ENCODE measurements at regions not wholly inside any gene's neighbourhood (a gene's known extent, or its start where the extent isn't known, plus 50 kb on each side); places are given as distances from the start of the nearest gene placed in this dataset.

GRCh38 chr4:19497705-19498104 is 754.0 kb upstream of the SLIT2 start:
- TF ChIP-seq CTCF (conservative IDR thresholded peaks at IDR 0.05 in 1 of 2, IDR thresholded peaks at IDR 0.05 in 1 of 2; ENCODE audit: extremely low read depth in 1 of 2, insufficient read depth in 1 of 2, low read depth in 1 of 2, low read length in 2 of 2) (no peak), EZH2 (IDR thresholded peaks at IDR 0.05; ENCODE audit: borderline replicate concordance, low read length) (no peak)
